Muscle of leg (tissue), 3 donors: ENCODE measurements at regions not wholly inside any gene's neighbourhood (a gene's known extent, or its start where the extent isn't known, plus 50 kb on each side); places are given as distances from the start of the nearest gene placed in this dataset.
A peak's percentile ranks its signal among the peaks of the same experiment; 100 is the strongest.

Experiments
- DNase-seq: peaks from one replicate; pipeline ENCODE4 v3.0.0; 2013
- H3K27ac ChIP-seq: one replicate; pipeline ENCODE4 v1.5.1; 2013; ENCODE audit warnings: mild to moderate bottlenecking, low read length, control low read depth
- H3K27me3 ChIP-seq: one replicate; pipeline ENCODE4 v1.6.1; 2013; ENCODE audit warnings: low read length; ENCODE audit not compliant: control insufficient read depth, insufficient read depth
- H3K36me3 ChIP-seq: one replicate; pipeline ENCODE4 v1.6.1; 2013; ENCODE audit warnings: low read length; ENCODE audit not compliant: control insufficient read depth, insufficient read depth
- H3K4me1 ChIP-seq: one replicate; pipeline ENCODE4 v1.6.1; 2013; ENCODE audit warnings: low read length; ENCODE audit not compliant: control insufficient read depth, insufficient read depth
- H3K4me3 ChIP-seq: one replicate; pipeline ENCODE4 v1.5.1; 2013; ENCODE audit warnings: low read length, control low read depth
- H3K9me3 ChIP-seq: replicated peaks from 2 replicates; pipeline ENCODE4 v1.6.1; 2013; ENCODE audit warnings: low read depth, low read length; ENCODE audit not compliant: control insufficient read depth
- WGBS: methylation state at CpG from one replicate; pipeline ENCODE4 v1.1.5; 2013; ENCODE audit warnings: missing lambda C conversion rate; ENCODE audit not compliant: insufficient coverage; 5-methylcytosine and 5-hydroxymethylcytosine counted together

- Histone ChIP-seq H3K27ac (peak overlapping the region; percentile 83), H3K36me3 (no peaks in the 10 kb centered on the region), H3K9me3 (peaks cover 7% of the 10 kb centered on the region), H3K4me1 (no peaks in the 10 kb centered on the region), H3K27me3 (no peaks in the 10 kb centered on the region), H3K4me3 (no peak overlapping the region)
- no CpG with 5 or more reads among the region's 12 CpGs for WGBS
- peak; percentile 81 for DNase-seq
These were observed 148.4 kb upstream of the FAM20A start for GRCh38 chr17:68749349-68750207.

DNA sequence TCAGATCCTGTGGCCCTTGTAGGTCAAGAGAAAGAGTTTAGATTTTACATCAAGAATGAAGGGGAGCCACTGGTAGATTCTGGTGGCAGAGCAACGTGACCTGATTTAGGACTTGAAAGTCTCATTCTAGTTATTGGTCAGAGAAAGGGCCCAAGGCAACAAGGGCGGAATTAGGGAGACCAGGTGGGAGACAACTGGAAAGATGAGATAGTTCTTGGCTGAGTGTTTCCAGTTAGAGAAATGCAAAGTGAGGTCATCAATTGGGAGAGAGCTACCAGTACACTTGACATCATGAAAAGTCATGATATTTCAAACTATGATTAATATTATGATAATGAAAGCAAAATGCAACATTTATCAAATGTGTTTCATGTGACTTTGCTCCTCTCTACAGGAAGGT, 147.2 kb upstream of the FAM20A start:
- no peaks in the 10 kb centered on the region for H3K27me3 ChIP-seq
- H3K27ac ChIP-seq, result no peak overlapping the region
- no peaks in the 10 kb centered on the region for H3K4me1 ChIP-seq
- H3K4me3 ChIP-seq, result no peak overlapping the region
- no peaks in the 10 kb centered on the region for H3K36me3 ChIP-seq
- H3K9me3 ChIP-seq, result peaks cover 7% of the 10 kb centered on the region
- no peak for DNase-seq
- WGBS, result 90% methylated on average over 1 of the region's 2 CpGs

- H3K27me3 ChIP-seq, result no peaks in the 10 kb centered on the region
- DNase-seq, result no peak
- no CpG with 5 or more reads among the region's 8 CpGs for WGBS
These were observed 139.6 kb upstream of the FAM20A start for GRCh38 chr17:68740555-68741447.

GRCh38 chr17:68737761-68738443, 136.7 kb upstream of the FAM20A start:
- H3K36me3 ChIP-seq, result no peaks in the 10 kb centered on the region
- H3K4me3 ChIP-seq, result no peak overlapping the region
- peak; percentile 51 for DNase-seq
- 40% methylated on average over 2 of the region's 6 CpGs for WGBS
- peaks cover 4% of the 10 kb centered on the region for H3K9me3 ChIP-seq
- no peaks in the 10 kb centered on the region for H3K27me3 ChIP-seq
- H3K27ac ChIP-seq, result no peak overlapping the region
- H3K4me1 ChIP-seq, result peaks cover 10% of the 10 kb centered on the region

More at GRCh38 chr17:68740555-68741447, 139.6 kb upstream of the FAM20A start:
- H3K36me3 ChIP-seq, result no peaks in the 10 kb centered on the region
- no peak overlapping the region for H3K4me3 ChIP-seq
- H3K4me1 ChIP-seq, result peaks cover 2% of the 10 kb centered on the region
- H3K27ac ChIP-seq, result no peak overlapping the region
- peaks cover 12% of the 10 kb centered on the region for H3K9me3 ChIP-seq

GRCh38 chr17:68734931-68735330, 133.8 kb upstream of the FAM20A start:
- Histone ChIP-seq H3K27me3 (no peaks in the 10 kb centered on the region), H3K4me3 (no peak overlapping the region), H3K9me3 (no peaks in the 10 kb centered on the region), H3K36me3 (no peaks in the 10 kb centered on the region), H3K4me1 (peaks cover 10% of the 10 kb centered on the region), H3K27ac (peak overlapping the region; percentile 39)
- peak; percentile 88 for DNase-seq

GRCh38 chr17:68734187-68734900, 133.2 kb upstream of the FAM20A start:
- WGBS, result 76% methylated on average over 4 of the region's 6 CpGs

GRCh38 chr17:68733241-68734176, 132.3 kb upstream of the FAM20A start:
- Histone ChIP-seq H3K4me1 (peaks cover 10% of the 10 kb centered on the region), H3K36me3 (no peaks in the 10 kb centered on the region), H3K4me3 (no peak overlapping the region), H3K27ac (no peak overlapping the region), H3K27me3 (no peaks in the 10 kb centered on the region), H3K9me3 (peaks cover 4% of the 10 kb centered on the region)
- WGBS, result no CpG with 5 or more reads among the region's 4 CpGs
- peak; percentile 83 for DNase-seq

More at GRCh38 chr17:68734187-68734900, 133.2 kb upstream of the FAM20A start:
- H3K4me3 ChIP-seq, result no peak overlapping the region
- no peaks in the 10 kb centered on the region for H3K27me3 ChIP-seq
- peaks cover 10% of the 10 kb centered on the region for H3K4me1 ChIP-seq
- H3K36me3 ChIP-seq, result no peaks in the 10 kb centered on the region
- no peaks in the 10 kb centered on the region for H3K9me3 ChIP-seq
- DNase-seq, result peak; percentile 87
- H3K27ac ChIP-seq, result peak overlapping the region; percentile 39

- H3K27ac ChIP-seq, result no peak overlapping the region
These were observed 131.2 kb upstream of the FAM20A start for GRCh38 chr17:68732301-68732749.

GRCh38 chr17:68731465-68731864, 130.3 kb upstream of the FAM20A start:
- Histone ChIP-seq H3K27me3 (no peaks in the 10 kb centered on the region), H3K4me1 (peaks cover 8% of the 10 kb centered on the region), H3K4me3 (no peak overlapping the region), H3K36me3 (no peaks in the 10 kb centered on the region), H3K27ac (no peak overlapping the region), H3K9me3 (peaks cover 4% of the 10 kb centered on the region)
- WGBS, result no CpG with 5 or more reads among the region's 4 CpGs
- no peak for DNase-seq

More at GRCh38 chr17:68732301-68732749, 131.2 kb upstream of the FAM20A start:
- H3K4me3 ChIP-seq, result no peak overlapping the region
- H3K36me3 ChIP-seq, result no peaks in the 10 kb centered on the region
- peaks cover 4% of the 10 kb centered on the region for H3K9me3 ChIP-seq
- H3K27me3 ChIP-seq, result no peaks in the 10 kb centered on the region
- no peak for DNase-seq
- peaks cover 8% of the 10 kb centered on the region for H3K4me1 ChIP-seq
